PC-9 (cell line): ENCODE measurements at regions not wholly inside any gene's neighbourhood (a gene's known extent, or its start where the extent isn't known, plus 50 kb on each side); places are given as distances from the start of the nearest gene placed in this dataset.

Experiments
- BruUV-seq: library from RNA; stranded (reverse); fragments of 400-500 nt; replicated peaks from 2 replicates; lab custom pipeline; 2021; lab: Mats Ljungman, UMichigan
- CTCF ChIA-PET: fragments of 300-600 bp; sonication (Branson Sonifier 250); formaldehyde crosslinking; loops from one replicate; lab custom pipeline; 2022; ENCODE audit warnings: antibody characterized with exemption; lab: Charles Lee
- POLR2A ChIA-PET: fragments of 300-600 bp; sonication (Branson Sonifier 250); formaldehyde crosslinking; loops from one replicate; lab custom pipeline; 2022; ENCODE audit warnings: antibody characterized with exemption; ENCODE audit not compliant: unreplicated experiment; lab: Charles Lee
- DNase-seq, 2 experiments: peaks; one replicate each; pipeline versions ENCODE4 v3.0.0 to v3.0.0-alpha.2; 2015 to 2022; ENCODE audit warnings: mixed read lengths in 1 of 2
- H2AFZ ChIP-seq: fragments of 200-600 bp; sonication (generic); 2 replicates; pipeline ENCODE4 v1.8.1; 2017; ENCODE audit warnings: antibody characterized with exemption
- H3F3A ChIP-seq: fragments of 200-600 bp; sonication (generic); 2 replicates; pipeline ENCODE4 v1.8.1; 2017; ENCODE audit warnings: antibody characterized with exemption, mild to moderate bottlenecking, low read depth; ENCODE audit not compliant: insufficient read depth
- H3K27ac ChIP-seq: fragments of 200-600 bp; sonication (generic); 2 replicates; pipeline ENCODE4 v1.6.1; 2016; ENCODE audit warnings: mixed run types
- H3K27me3 ChIP-seq: fragments of 200-600 bp; sonication (generic); 2 replicates; pipeline ENCODE4 v1.6.1; 2016; ENCODE audit warnings: low read depth, mixed run types; ENCODE audit not compliant: insufficient read depth
- H3K36me3 ChIP-seq: fragments of 200-600 bp; sonication (generic); 2 replicates; pipeline ENCODE4 v1.6.1; 2016; ENCODE audit warnings: low read depth, mixed run types
- H3K4me1 ChIP-seq: fragments of 200-600 bp; sonication (generic); replicated peaks from 2 replicates; pipeline ENCODE4 v1.6.1; 2016; ENCODE audit warnings: mixed run types; ENCODE audit not compliant: insufficient read depth
- H3K4me2 ChIP-seq: fragments of 200-600 bp; sonication (generic); 2 replicates; pipeline ENCODE4 v1.6.1; 2017; ENCODE audit warnings: mixed run types
- H3K4me3 ChIP-seq: fragments of 200-600 bp; sonication (generic); 2 replicates; pipeline ENCODE4 v1.6.1; 2016; ENCODE audit warnings: mixed run types
- H3K79me2 ChIP-seq: fragments of 200-600 bp; sonication (generic); 2 replicates; pipeline ENCODE4 v1.6.1; 2017; ENCODE audit warnings: low read depth, mixed run types
- H3K9me2 ChIP-seq: fragments of 200-600 bp; sonication (generic); 2 replicates; pipeline ENCODE4 v1.8.1; 2017; ENCODE audit warnings: mild to moderate bottlenecking; ENCODE audit not compliant: insufficient read depth
- H3K9me3 ChIP-seq: fragments of 200-600 bp; sonication (generic); 2 replicates; pipeline ENCODE4 v1.8.1; 2016; ENCODE audit warnings: low read depth; ENCODE audit not compliant: insufficient read depth
- H4K20me1 ChIP-seq: fragments of 200-600 bp; sonication (generic); 2 replicates; pipeline ENCODE4 v1.8.1; 2017; ENCODE audit not compliant: insufficient read depth
- EZH2 ChIP-seq: fragments of 200-600 bp; sonication (generic); IDR thresholded peaks from 2 replicates; pipeline ENCODE4 v1.8.0; 2017; ENCODE audit warnings: antibody characterized with exemption, low read depth
- intact Hi-C: fragments of 100-400 bp; cut with micrococcal nuclease; formaldehyde crosslinking; loops from one replicate; pipeline ENCODE4 v1.10.0; 2022; ENCODE audit not compliant: unreplicated experiment
- TF ChIP-seq, protein P1 (sequence below): fragments of 200-600 bp; sonication (generic); conservative IDR thresholded peaks from 2 replicates; pipeline ENCODE4 v1.6.1; 2017; ENCODE audit warnings: mixed run types, antibody characterized with exemption, mild to moderate bottlenecking, moderate library complexity

DNA sequence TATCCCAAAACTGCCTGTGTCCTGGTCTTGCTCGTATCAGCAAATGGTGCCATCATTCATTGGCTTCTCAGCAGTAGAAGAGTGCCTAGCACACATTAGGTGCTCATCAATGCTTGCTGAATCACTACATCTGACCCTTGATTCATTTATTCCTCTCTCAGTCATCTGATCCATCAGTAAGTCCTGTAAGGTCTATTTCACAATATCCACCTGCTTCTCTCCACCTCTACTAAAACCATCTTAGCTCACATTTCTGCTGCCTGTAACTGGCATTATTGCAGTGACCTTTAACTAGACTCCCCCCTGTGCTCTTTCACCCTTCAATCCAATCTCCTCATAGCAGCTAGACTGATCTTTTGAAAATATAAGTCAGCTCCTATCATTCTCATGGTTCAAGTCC, 387.6 kb upstream of the SPRED2 start:
- no peaks in the 10 kb centered on the region for H4K20me1 ChIP-seq
- H3K9me3 ChIP-seq: no peaks in the 10 kb centered on the region
- intact Hi-C loops: no loop called here
- no peak for DNase-seq
- H3K9me2 ChIP-seq: no peaks in the 10 kb centered on the region
- CTCF ChIA-PET: no interaction called here
- H3K27me3 ChIP-seq: no peaks in the 10 kb centered on the region
- no peak overlapping the region for H3K4me3 ChIP-seq
- no TSS peak for BruUV-seq
- no peaks in the 10 kb centered on the region for H3K4me1 ChIP-seq
- no peaks in the 10 kb centered on the region for H3F3A ChIP-seq
- POLR2A ChIA-PET: interaction anchor here (0.7 kb wide), 1 partner anchor 139 kb away, joined by 3 read pairs; no protein-coding TSS in a partner anchor
- H3K36me3 ChIP-seq: no peaks in the 10 kb centered on the region
- no peak for TF ChIP-seq EZH2
- TF ChIP-seq, protein P1, sequence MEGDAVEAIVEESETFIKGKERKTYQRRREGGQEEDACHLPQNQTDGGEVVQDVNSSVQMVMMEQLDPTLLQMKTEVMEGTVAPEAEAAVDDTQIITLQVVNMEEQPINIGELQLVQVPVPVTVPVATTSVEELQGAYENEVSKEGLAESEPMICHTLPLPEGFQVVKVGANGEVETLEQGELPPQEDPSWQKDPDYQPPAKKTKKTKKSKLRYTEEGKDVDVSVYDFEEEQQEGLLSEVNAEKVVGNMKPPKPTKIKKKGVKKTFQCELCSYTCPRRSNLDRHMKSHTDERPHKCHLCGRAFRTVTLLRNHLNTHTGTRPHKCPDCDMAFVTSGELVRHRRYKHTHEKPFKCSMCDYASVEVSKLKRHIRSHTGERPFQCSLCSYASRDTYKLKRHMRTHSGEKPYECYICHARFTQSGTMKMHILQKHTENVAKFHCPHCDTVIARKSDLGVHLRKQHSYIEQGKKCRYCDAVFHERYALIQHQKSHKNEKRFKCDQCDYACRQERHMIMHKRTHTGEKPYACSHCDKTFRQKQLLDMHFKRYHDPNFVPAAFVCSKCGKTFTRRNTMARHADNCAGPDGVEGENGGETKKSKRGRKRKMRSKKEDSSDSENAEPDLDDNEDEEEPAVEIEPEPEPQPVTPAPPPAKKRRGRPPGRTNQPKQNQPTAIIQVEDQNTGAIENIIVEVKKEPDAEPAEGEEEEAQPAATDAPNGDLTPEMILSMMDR: no peak
- no peak overlapping the region for H2AFZ ChIP-seq
- H3K27ac ChIP-seq: no peak overlapping the region
- no peaks in the 10 kb centered on the region for H3K79me2 ChIP-seq
- H3K4me2 ChIP-seq: no peak overlapping the region

DNA sequence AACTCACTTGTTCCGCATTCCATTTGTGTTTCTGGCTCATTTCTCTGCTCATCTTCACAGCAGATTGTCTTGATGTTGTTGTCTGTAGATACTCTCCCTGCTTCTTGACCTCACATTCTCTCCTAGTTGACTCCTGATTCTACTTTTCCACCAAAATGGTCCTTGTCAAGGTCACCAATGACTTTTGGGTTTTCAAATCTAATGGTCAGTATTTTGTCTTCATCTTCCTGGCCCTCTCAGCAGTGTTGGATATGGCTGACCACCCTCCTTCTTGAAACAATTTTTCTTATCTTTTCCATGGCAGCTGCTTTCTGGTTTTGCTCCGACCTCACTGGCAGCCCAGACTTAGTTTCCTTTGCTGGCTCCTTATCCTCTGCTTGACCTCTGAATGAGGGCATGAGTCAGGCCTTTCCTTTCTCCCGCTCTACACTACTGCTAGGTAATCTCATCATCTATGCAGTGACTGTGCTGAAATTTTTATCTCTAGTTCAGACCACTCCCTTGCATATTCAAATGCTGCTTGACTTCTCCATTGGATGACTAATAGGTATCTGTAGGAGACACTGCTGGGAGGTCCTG, 386.6 kb upstream of the SPRED2 start:
- TF ChIP-seq, protein P1: no peak
- TF ChIP-seq EZH2: no peak
- Histone ChIP-seq H3K27ac (no peak overlapping the region), H3K4me1 (no peaks in the 10 kb centered on the region), H3K79me2 (no peaks in the 10 kb centered on the region), H3K27me3 (no peaks in the 10 kb centered on the region), H3K9me2 (no peaks in the 10 kb centered on the region), H4K20me1 (no peaks in the 10 kb centered on the region), H3K4me2 (no peak overlapping the region), H2AFZ (no peak overlapping the region), H3K36me3 (no peaks in the 10 kb centered on the region), H3K4me3 (no peak overlapping the region), H3K9me3 (no peaks in the 10 kb centered on the region), H3F3A (no peaks in the 10 kb centered on the region)
- DNase-seq: no peak
- ChIA-PET CTCF (no interaction called here), POLR2A (no interaction called here)
- intact Hi-C loops: no loop called here
- BruUV-seq: no TSS peak

- Histone ChIP-seq H3K9me3 (no peaks in the 10 kb centered on the region), H3K79me2 (no peaks in the 10 kb centered on the region), H3K9me2 (no peaks in the 10 kb centered on the region), H3K4me1 (no peaks in the 10 kb centered on the region), H4K20me1 (no peaks in the 10 kb centered on the region), H3F3A (no peaks in the 10 kb centered on the region), H2AFZ (no peak overlapping the region), H3K27ac (no peak overlapping the region), H3K36me3 (no peaks in the 10 kb centered on the region), H3K4me2 (no peak overlapping the region), H3K27me3 (no peaks in the 10 kb centered on the region), H3K4me3 (no peak overlapping the region)
- ChIA-PET CTCF (no interaction called here), POLR2A (no interaction called here)
- BruUV-seq: no TSS peak
- intact Hi-C loops: no loop called here
- DNase-seq: no peak
- TF ChIP-seq, protein P1: no peak
- no peak for TF ChIP-seq EZH2
Measured at GRCh38 chr2:65813631-65814173, 381.3 kb upstream of the SPRED2 start.
